GM23338 (cell line): ENCODE measurements at regions not wholly inside any gene's neighbourhood (a gene's known extent, or its start where the extent isn't known, plus 50 kb on each side); places are given as distances from the start of the nearest gene placed in this dataset.

Source experiments
- ATAC-seq: fragments of 200-7000 bp; cut with Tn5 transposase; 3 replicates; pipeline ENCODE4 v1.9.1; 2020
- DNase-seq: peaks from one replicate; pipeline ENCODE4 v3.0.0-alpha.2; 2015; ENCODE audit warnings: low spot score
- H2AFZ ChIP-seq: fragments of 200-600 bp; sonication (generic); 2 replicates; pipeline ENCODE4 v1.8.0; 2016; ENCODE audit warnings: antibody characterized with exemption, mild to moderate bottlenecking, moderate library complexity
- H3F3A ChIP-seq: fragments of 200-600 bp; sonication (generic); replicated peaks from 2 replicates; pipeline ENCODE4 v1.8.0; 2017; ENCODE audit warnings: antibody characterized with exemption, mixed run types, low read depth
- H3K27ac ChIP-seq: fragments of 200-600 bp; sonication (generic); 2 replicates; pipeline ENCODE4 v1.6.1; 2016; ENCODE audit warnings: low read depth
- H3K27me3 ChIP-seq: fragments of 200-600 bp; sonication (generic); 2 replicates; pipeline ENCODE4 v1.8.0; 2016; ENCODE audit warnings: mild to moderate bottlenecking, mixed run types, moderate library complexity; ENCODE audit not compliant: insufficient read depth
- H3K36me3 ChIP-seq: fragments of 200-600 bp; sonication (generic); 2 replicates; pipeline ENCODE4 v1.8.0; 2016; ENCODE audit warnings: mild to moderate bottlenecking; ENCODE audit not compliant: insufficient read depth
- H3K4me1 ChIP-seq: fragments of 200-600 bp; sonication (generic); 2 replicates; pipeline ENCODE4 v1.8.0; 2016; ENCODE audit warnings: mild to moderate bottlenecking, moderate library complexity; ENCODE audit not compliant: insufficient read depth
- H3K4me2 ChIP-seq: fragments of 200-600 bp; sonication (generic); 2 replicates; pipeline ENCODE4 v1.7.1; 2017; ENCODE audit warnings: mixed run types
- H3K4me3 ChIP-seq: fragments of 200-600 bp; sonication (generic); 2 replicates; pipeline ENCODE4 v1.6.1; 2016; ENCODE audit warnings: mixed run types
- H3K79me2 ChIP-seq: fragments of 200-600 bp; sonication (generic); replicated peaks from 2 replicates; pipeline ENCODE4 v1.8.0; 2017; ENCODE audit warnings: mild to moderate bottlenecking; ENCODE audit not compliant: insufficient read depth
- H3K9me2 ChIP-seq: fragments of 200-600 bp; sonication (generic); 2 replicates; pipeline ENCODE4 v1.8.0; 2017; ENCODE audit not compliant: insufficient read depth
- H4K20me1 ChIP-seq: fragments of 200-600 bp; sonication (generic); replicated peaks from 2 replicates; pipeline ENCODE4 v1.8.0; 2017; ENCODE audit warnings: mild to moderate bottlenecking; ENCODE audit not compliant: insufficient read depth
- H3K27ac Mint-ChIP-seq: 2 replicates; pipeline ENCODE4 v1.8.0; 2020; ENCODE audit warnings: inconsistent platforms, mild to moderate bottlenecking, moderate library complexity, mixed read lengths
- H3K27me3 Mint-ChIP-seq: 3 replicates; pipeline ENCODE4 v1.8.0; 2022; ENCODE audit warnings: low read depth, mild to moderate bottlenecking, moderate library complexity, mixed read lengths, inconsistent platforms; ENCODE audit not compliant: insufficient read depth, poor library complexity
- H3K36me3 Mint-ChIP-seq: 3 replicates; pipeline ENCODE4 v1.8.0; 2021; ENCODE audit warnings: low read depth, mild to moderate bottlenecking, inconsistent platforms, moderate library complexity, mixed read lengths
- H3K4me1 Mint-ChIP-seq: 3 replicates; pipeline ENCODE4 v1.8.0; 2020; ENCODE audit warnings: mild to moderate bottlenecking, inconsistent platforms, mixed read lengths
- H3K4me3 Mint-ChIP-seq: 3 replicates; pipeline ENCODE4 v1.8.0; 2021; ENCODE audit warnings: moderate library complexity, mild to moderate bottlenecking, inconsistent platforms, mixed read lengths
- H3K9me3 Mint-ChIP-seq: 3 replicates; pipeline ENCODE4 v1.8.0; 2020; ENCODE audit warnings: moderate library complexity, mild to moderate bottlenecking, inconsistent platforms, mixed read lengths
- CREB1 ChIP-seq: fragments of 250-450 bp; sonication (Bioruptor Pico); IDR thresholded peaks from 2 replicates; pipeline ENCODE4 v1.5.0; 2020; ENCODE audit warnings: low read depth, mild to moderate bottlenecking, moderate library complexity
- EZH2 ChIP-seq: fragments of 200-600 bp; sonication (generic); IDR thresholded peaks from one replicate; pipeline ENCODE4 v1.8.0; 2017; ENCODE audit warnings: antibody characterized with exemption, mild to moderate bottlenecking, low read depth; ENCODE audit not compliant: unreplicated experiment
- EZH2phosphoT487 ChIP-seq: fragments of 200-600 bp; sonication (generic); IDR thresholded peaks from one replicate; pipeline ENCODE4 v1.8.1; 2018; ENCODE audit warnings: antibody characterized with exemption; ENCODE audit not compliant: unreplicated experiment
- JUNB ChIP-seq: IDR thresholded peaks from one replicate; pipeline ENCODE4 v1.6.1; 2016; ENCODE audit warnings: antibody characterized with exemption; ENCODE audit not compliant: unreplicated experiment
- NANOG ChIP-seq: IDR thresholded peaks from 2 replicates; pipeline ENCODE4 v1.6.1; 2016; ENCODE audit warnings: antibody characterized with exemption, borderline replicate concordance
- STAT1 ChIP-seq: IDR thresholded peaks from one replicate; pipeline ENCODE4 v1.6.1; 2016; ENCODE audit warnings: antibody characterized with exemption; ENCODE audit not compliant: unreplicated experiment
- ZNF114 ChIP-seq: fragments of 250-450 bp; sonication (Bioruptor Pico); IDR thresholded peaks from 2 replicates; pipeline ENCODE4 v1.5.0; 2020; ENCODE audit warnings: mild to moderate bottlenecking, moderate library complexity
- ZNF331 ChIP-seq: fragments of 250-450 bp; sonication (Bioruptor Pico); IDR thresholded peaks from 2 replicates; pipeline ENCODE4 v1.5.0; 2020; ENCODE audit warnings: low read depth, mild to moderate bottlenecking, moderate library complexity
- TF ChIP-seq, protein P1 (sequence below): IDR thresholded peaks from 2 replicates; pipeline ENCODE4 v1.6.1; 2016; ENCODE audit warnings: antibody characterized with exemption
- TF ChIP-seq, protein P2 (sequence below): fragments of 250-450 bp; sonication (Bioruptor Pico); IDR thresholded peaks from 2 replicates; pipeline ENCODE4 v1.5.0; 2020; ENCODE audit warnings: mild to moderate bottlenecking, moderate library complexity
- TF ChIP-seq, protein P3 (sequence below), 2 experiments: fragments of 200-600 bp in 1 of 2; sonication (generic) in 1 of 2; conservative IDR thresholded peaks; 2 replicates each; pipeline versions ENCODE4 v1.5.1 to v1.6.1; 2016 to 2017; ENCODE audit warnings: antibody characterized with exemption in 2 of 2, low read depth in 2 of 2, mild to moderate bottlenecking in 2 of 2, moderate library complexity in 1 of 2

DNA sequence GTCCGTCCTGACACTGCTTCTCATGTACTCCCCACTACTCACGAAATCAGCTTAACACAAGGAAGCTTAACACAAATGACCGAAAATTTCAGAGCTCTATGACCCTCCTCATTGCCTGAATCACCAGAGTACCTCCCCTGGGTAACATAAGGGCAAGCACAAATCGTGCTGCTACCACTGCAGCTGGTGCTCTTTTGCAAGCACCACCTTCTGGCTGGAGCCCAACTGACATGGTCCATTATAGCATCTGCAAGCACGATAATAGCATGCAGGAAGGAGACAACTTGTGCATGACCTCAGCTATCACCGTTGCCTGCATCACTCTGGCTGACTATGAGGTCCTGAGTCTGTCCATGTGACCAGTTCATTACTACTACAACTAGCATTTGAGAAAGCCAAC, 308.0 kb downstream of the TEX13C start:
- Histone ChIP-seq H4K20me1 (no peaks in the 10 kb centered on the region), H3K79me2 (no peaks in the 10 kb centered on the region), H2AFZ (no peak overlapping the region), H3K4me1 (no peaks in the 10 kb centered on the region), H3K36me3 (no peaks in the 10 kb centered on the region), H3K27ac (no peak overlapping the region), H3K4me2 (no peak overlapping the region), H3K9me2 (no peaks in the 10 kb centered on the region), H3K4me3 (no peak overlapping the region), H3F3A (no peaks in the 10 kb centered on the region), H3K27me3 (peaks cover 32% of the 10 kb centered on the region)
- H3K27me3 Mint-ChIP-seq: peaks cover 6% of the 10 kb centered on the region
- H3K9me3 Mint-ChIP-seq: no peaks in the 10 kb centered on the region; the same call in 2 of the 3 replicates
- DNase-seq (no peak), ATAC-seq (no peak; the same call in 2 of the 3 replicates)
- H3K4me1 Mint-ChIP-seq: peaks cover 2% of the 10 kb centered on the region; the same call in 2 of the 3 replicates
- no peak overlapping the region for H3K4me3 Mint-ChIP-seq
- H3K27ac Mint-ChIP-seq: no peak overlapping the region
- TF ChIP-seq NANOG: no peak
- TF ChIP-seq EZH2phosphoT487: no peak
- TF ChIP-seq, protein P1, sequence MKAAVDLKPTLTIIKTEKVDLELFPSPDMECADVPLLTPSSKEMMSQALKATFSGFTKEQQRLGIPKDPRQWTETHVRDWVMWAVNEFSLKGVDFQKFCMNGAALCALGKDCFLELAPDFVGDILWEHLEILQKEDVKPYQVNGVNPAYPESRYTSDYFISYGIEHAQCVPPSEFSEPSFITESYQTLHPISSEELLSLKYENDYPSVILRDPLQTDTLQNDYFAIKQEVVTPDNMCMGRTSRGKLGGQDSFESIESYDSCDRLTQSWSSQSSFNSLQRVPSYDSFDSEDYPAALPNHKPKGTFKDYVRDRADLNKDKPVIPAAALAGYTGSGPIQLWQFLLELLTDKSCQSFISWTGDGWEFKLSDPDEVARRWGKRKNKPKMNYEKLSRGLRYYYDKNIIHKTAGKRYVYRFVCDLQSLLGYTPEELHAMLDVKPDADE: no peak
- TF ChIP-seq STAT1: no peak
- TF ChIP-seq ZNF114 (CRISPR knock-in tag): no peak
- TF ChIP-seq CREB1 (CRISPR knock-in tag): no peak
- no peak for TF ChIP-seq EZH2
- TF ChIP-seq ZNF331 (CRISPR knock-in tag): no peak
- TF ChIP-seq, protein P2, sequence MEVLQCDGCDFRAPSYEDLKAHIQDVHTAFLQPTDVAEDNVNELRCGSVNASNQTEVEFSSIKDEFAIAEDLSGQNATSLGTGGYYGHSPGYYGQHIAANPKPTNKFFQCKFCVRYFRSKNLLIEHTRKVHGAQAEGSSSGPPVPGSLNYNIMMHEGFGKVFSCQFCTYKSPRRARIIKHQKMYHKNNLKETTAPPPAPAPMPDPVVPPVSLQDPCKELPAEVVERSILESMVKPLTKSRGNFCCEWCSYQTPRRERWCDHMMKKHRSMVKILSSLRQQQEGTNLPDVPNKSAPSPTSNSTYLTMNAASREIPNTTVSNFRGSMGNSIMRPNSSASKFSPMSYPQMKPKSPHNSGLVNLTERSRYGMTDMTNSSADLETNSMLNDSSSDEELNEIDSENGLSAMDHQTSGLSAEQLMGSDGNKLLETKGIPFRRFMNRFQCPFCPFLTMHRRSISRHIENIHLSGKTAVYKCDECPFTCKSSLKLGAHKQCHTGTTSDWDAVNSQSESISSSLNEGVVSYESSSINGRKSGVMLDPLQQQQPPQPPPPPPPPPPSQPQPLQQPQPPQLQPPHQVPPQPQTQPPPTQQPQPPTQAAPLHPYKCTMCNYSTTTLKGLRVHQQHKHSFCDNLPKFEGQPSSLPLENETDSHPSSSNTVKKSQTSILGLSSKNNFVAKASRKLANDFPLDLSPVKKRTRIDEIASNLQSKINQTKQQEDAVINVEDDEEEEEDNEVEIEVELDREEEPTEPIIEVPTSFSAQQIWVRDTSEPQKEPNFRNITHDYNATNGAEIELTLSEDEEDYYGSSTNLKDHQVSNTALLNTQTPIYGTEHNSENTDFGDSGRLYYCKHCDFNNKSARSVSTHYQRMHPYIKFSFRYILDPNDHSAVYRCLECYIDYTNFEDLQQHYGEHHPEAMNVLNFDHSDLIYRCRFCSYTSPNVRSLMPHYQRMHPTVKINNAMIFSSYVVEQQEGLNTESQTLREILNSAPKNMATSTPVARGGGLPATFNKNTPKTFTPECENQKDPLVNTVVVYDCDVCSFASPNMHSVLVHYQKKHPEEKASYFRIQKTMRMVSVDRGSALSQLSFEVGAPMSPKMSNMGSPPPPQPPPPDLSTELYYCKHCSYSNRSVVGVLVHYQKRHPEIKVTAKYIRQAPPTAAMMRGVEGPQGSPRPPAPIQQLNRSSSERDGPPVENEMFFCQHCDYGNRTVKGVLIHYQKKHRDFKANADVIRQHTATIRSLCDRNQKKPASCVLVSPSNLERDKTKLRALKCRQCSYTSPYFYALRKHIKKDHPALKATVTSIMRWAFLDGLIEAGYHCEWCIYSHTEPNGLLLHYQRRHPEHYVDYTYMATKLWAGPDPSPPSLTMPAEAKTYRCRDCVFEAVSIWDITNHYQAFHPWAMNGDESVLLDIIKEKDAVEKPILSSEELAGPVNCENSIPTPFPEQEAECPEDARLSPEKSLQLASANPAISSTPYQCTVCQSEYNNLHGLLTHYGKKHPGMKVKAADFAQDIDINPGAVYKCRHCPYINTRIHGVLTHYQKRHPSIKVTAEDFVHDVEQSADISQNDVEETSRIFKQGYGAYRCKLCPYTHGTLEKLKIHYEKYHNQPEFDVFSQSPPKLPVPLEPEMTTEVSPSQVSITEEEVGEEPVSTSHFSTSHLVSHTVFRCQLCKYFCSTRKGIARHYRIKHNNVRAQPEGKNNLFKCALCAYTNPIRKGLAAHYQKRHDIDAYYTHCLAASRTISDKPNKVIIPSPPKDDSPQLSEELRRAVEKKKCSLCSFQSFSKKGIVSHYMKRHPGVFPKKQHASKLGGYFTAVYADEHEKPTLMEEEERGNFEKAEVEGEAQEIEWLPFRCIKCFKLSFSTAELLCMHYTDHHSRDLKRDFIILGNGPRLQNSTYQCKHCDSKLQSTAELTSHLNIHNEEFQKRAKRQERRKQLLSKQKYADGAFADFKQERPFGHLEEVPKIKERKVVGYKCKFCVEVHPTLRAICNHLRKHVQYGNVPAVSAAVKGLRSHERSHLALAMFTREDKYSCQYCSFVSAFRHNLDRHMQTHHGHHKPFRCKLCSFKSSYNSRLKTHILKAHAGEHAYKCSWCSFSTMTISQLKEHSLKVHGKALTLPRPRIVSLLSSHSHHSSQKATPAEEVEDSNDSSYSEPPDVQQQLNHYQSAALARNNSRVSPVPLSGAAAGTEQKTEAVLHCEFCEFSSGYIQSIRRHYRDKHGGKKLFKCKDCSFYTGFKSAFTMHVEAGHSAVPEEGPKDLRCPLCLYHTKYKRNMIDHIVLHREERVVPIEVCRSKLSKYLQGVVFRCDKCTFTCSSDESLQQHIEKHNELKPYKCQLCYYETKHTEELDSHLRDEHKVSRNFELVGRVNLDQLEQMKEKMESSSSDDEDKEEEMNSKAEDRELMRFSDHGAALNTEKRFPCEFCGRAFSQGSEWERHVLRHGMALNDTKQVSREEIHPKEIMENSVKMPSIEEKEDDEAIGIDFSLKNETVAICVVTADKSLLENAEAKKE (CRISPR knock-in tag): no peak
- no peak for TF ChIP-seq JUNB
- TF ChIP-seq, protein P3, sequence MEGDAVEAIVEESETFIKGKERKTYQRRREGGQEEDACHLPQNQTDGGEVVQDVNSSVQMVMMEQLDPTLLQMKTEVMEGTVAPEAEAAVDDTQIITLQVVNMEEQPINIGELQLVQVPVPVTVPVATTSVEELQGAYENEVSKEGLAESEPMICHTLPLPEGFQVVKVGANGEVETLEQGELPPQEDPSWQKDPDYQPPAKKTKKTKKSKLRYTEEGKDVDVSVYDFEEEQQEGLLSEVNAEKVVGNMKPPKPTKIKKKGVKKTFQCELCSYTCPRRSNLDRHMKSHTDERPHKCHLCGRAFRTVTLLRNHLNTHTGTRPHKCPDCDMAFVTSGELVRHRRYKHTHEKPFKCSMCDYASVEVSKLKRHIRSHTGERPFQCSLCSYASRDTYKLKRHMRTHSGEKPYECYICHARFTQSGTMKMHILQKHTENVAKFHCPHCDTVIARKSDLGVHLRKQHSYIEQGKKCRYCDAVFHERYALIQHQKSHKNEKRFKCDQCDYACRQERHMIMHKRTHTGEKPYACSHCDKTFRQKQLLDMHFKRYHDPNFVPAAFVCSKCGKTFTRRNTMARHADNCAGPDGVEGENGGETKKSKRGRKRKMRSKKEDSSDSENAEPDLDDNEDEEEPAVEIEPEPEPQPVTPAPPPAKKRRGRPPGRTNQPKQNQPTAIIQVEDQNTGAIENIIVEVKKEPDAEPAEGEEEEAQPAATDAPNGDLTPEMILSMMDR (conservative IDR thresholded peaks at IDR 0.05; ENCODE audit: low read depth in 2 of 2): no peak
- H3K36me3 Mint-ChIP-seq: no peaks in the 10 kb centered on the region
